Inflammatory macrophage (primary cell): ENCODE measurements at regions not wholly inside any gene's neighbourhood (a gene's known extent, or its start where the extent isn't known, plus 50 kb on each side); places are given as distances from the start of the nearest gene placed in this dataset.

Experiments used
- DNase-seq, 2 donors: peaks; one replicate each; pipeline ENCODE4 v3.0.0-alpha.2; 2020 to 2022

GRCh38 chr10:105971460-105971859, 1193.0 kb downstream of the SORCS1 start:
- DNase-seq, result no peak

- no peak for DNase-seq
These were observed 1194.6 kb downstream of the SORCS1 start for GRCh38 chr10:105969884-105970377.

GRCh38 chr10:105968666-105969065, 1195.8 kb downstream of the SORCS1 start:
- no peak for DNase-seq

GRCh38 chr10:105967256-105967655, 1197.2 kb downstream of the SORCS1 start:
- DNase-seq, result no peak

GRCh38 chr10:105965141-105965540, 1199.4 kb downstream of the SORCS1 start:
- DNase-seq, result no peak

GRCh38 chr10:105964009-105964408, 1200.5 kb downstream of the SORCS1 start:
- DNase-seq, result peak in 1 of 2 donors; percentile 10

- DNase-seq, result no peak
These were observed 1201.1 kb downstream of the SORCS1 start for GRCh38 chr10:105963334-105963884.

- no peak for DNase-seq
These were observed 1208.0 kb downstream of the SORCS1 start for GRCh38 chr10:105956550-105956949.

GRCh38 chr10:105953861-105954260, 1210.6 kb downstream of the SORCS1 start:
- DNase-seq, result no peak

- DNase-seq, result no peak
These were observed 1211.5 kb downstream of the SORCS1 start for GRCh38 chr10:105953056-105953455.

- DNase-seq, result no peak
These were observed 1212.4 kb downstream of the SORCS1 start for GRCh38 chr10:105952153-105952552.

- peak; percentile 9 to 40 for DNase-seq
These were observed 1214.1 kb downstream of the SORCS1 start for GRCh38 chr10:105950410-105950809.

- no peak for DNase-seq
These were observed 1214.8 kb downstream of the SORCS1 start for GRCh38 chr10:105949721-105950120.

GRCh38 chr10:105925045-105925785, 1239.3 kb downstream of the SORCS1 start:
- DNase-seq, result no peak

- no peak for DNase-seq
These were observed 1243.2 kb downstream of the SORCS1 start for GRCh38 chr10:105921348-105921747.

GRCh38 chr10:105914432-105914831, 1250.1 kb downstream of the SORCS1 start:
- no peak for DNase-seq

GRCh38 chr10:105908701-105909100, 1255.8 kb downstream of the SORCS1 start:
- DNase-seq, result no peak

- DNase-seq, result no peak
These were observed 1244.4 kb downstream of the SORCS3 start for GRCh38 chr10:105885495-105885894.

- no peak for DNase-seq
These were observed 1238.3 kb downstream of the SORCS3 start for GRCh38 chr10:105879401-105879800.

- no peak for DNase-seq
These were observed 1234.0 kb downstream of the SORCS3 start for GRCh38 chr10:105875050-105875449.

- DNase-seq, result no peak
These were observed 1231.6 kb downstream of the SORCS3 start for GRCh38 chr10:105872665-105873064.

GRCh38 chr10:105868935-105869334, 1227.8 kb downstream of the SORCS3 start:
- DNase-seq, result no peak

- no peak for DNase-seq
These were observed 1223.8 kb downstream of the SORCS3 start for GRCh38 chr10:105864854-105865253.
